GM19035 (cell line): ENCODE measurements at regions not wholly inside any gene's neighbourhood (a gene's known extent, or its start where the extent isn't known, plus 50 kb on each side); places are given as distances from the start of the nearest gene placed in this dataset.

ENCODE experiments used
- ATAC-seq: cut with Tn5 transposase; IDR thresholded peaks from one replicate; pipeline ENCODE4 v1.9.1; 2021; ENCODE audit not compliant: unreplicated experiment

DNA sequence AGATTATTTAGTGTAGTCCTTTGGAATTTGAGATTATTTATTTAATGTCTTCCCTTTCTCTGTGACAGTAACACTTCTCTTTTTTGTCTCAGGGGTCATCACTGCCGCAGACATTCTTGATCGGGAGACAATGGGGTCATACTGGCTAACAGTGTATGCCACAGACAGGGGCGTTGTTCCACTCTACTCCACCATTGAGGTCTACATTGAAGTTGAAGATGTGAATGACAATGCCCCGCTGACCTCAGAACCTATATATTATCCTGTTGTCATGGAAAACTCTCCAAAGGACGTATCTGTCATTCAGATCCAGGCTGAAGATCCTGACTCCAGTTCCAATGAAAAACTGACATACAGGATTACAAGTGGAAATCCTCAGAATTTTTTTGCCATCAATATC, 299.9 kb downstream of the FAT3 start:
- ATAC-seq = no peak

DNA sequence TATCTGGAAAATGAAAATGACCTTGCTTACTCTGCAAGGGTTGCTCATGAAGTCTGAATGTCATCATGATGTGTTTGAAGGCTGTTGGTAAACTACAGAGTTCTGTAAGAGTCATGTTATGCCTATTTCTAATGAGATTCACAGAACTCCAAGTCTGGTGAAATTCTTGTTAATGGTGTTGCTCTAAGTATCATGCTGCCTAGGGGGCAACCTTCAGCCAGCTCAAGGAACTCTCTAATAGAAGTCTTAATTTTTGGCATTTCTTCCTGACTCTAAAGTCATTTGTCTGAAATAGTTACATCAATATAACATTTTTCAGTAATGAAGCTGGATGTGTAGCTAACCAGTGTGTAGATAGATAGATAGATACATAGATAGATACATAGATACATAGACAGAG, 302.8 kb downstream of the FAT3 start:
- ATAC-seq = no peak

DNA sequence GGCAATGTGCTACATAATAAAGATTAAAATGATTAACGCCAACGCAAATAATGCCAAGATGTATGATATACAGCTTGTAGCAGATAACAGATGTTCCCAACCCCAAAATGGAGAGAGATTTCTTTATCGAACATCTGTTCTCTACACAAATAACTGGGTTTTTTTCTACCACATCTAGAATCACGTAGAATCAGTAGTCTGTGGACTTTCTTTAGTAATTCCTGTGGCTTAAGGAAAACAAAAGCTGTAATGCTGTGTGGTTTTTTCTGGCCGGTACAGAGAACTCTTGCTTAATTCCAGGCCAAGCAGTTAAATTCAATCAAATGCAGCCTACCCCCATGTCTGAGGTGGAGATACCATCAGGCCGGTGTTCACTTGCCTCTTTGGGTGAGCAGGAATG, 303.4 kb downstream of the FAT3 start:
- ATAC-seq = no peak

DNA sequence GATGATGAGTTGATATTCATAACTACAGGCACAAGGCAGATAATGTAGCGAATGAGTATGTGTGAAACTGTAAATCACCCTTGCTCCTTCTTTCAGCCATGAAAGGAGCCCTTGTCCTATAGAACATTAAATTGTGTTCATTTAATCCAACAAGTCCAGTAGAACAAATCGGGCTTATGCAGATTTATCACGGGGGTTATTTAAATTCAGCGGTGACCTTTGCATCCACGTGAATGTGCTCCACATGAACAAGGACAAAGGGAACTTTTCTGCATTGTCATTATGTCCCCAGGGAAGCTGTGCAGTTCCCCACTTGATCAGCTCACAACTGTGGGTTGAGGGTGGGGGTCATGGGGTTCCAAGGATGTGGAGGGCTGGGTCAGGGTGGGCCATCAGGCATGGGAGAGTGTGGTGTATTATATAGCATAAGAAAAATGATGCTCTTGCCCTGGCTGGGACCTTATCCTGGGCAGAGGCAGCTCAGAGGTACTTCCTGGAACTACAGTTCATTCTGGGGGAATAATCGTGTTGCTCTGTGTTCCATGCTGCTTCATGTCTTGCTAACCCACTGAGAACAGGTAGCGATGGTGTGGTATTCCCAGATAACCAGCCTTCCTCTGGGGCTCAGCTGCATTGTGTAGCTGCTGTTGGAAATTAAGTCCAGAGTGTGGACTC, 306.6 kb downstream of the FAT3 start:
- ATAC-seq = no peak

DNA sequence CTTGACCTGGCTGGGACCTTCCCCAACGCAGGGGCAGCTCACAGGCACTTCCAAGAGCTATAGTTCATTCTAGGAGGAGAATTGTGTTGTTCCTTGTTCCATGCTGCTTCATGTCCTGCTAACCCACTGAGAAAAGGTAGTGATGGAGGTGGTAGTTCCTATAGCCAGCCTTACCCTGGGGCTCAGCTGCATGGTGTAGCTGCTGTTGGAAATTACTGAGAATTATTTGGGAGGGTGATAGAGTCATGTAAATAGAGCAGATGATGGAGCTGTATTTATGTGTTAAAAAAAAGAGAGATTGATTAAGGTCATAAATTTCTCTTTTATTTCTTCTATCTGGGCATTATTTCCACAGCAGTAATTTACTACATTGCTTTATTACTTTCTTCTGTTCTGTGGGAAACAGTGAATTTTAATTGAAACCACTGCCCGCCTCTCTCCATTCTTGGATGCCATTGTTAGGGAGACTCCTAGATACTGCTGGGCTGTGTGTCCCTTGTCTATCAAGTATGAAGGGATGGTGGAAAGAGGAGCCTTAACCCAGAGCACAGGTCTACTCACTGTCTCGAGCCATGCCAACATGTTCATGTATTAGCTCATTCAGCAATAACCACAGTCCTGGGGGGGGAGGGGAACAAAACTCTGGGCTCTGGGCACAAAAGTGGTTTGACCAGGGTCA, 309.2 kb downstream of the FAT3 start:
- ATAC-seq = no peak

DNA sequence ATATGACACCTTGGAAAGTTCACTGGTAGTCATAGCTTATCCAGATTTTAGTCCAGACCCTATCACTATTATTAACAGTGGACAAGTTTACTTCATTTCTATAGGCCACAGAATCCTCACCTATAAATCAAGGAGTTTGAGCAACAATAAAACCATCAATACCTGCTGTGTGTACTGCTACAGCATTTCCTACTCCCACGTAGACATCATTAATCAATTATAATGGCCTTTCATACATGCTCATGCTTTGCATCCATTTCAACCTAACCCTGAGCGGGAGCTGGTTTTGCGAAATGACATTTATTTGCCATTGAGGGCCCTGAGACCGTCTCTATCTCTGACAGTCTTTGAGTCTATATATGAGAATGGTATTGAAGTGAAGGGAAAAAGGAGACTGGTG, 312.3 kb downstream of the FAT3 start:
- no peak for ATAC-seq

DNA sequence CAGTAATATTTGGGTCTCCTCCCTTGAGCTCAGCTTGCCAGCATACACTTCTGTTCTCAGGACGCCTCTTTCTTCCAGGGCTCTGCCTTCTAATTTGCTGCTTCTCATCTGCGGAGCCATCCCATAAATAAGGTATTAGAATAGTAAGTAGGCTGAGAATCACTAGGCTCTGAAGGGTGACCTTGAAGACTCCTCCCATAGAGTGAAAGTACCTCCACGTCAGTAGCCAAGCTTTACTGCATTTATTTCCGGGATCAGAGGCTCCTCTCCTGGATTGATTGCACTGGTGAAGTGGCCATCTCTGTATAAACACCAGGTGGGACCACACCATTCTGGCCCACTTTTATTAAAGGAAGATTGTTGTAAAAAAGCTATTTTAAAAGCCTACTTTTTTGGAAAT, 315.5 kb downstream of the FAT3 start:
- no peak for ATAC-seq

DNA sequence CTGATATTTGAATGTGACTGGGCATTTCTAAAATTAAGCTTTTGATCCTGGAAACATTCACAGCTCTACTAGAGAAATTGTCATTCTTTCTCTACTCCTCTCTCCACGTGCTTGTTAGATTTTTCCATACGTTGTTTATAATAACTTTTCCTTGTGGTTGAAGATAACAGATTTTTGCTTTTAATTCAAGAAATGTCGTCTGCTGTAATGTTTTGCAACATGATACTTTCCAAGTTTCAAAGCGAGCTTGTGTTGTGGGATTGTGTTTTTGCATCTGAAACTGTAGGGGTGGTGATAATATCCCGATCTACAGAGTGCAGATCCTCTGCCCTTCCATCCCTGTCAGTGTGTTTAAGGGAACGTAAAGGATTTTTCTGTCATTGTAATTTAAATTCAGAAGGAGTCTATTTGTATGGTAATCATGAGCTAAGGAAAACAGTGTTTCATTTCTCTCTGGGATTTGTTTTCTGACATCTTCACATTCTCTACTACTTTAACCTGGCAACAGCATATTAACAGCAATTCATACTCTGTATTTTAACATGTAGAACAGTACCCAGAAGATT, 321.4 kb downstream of the FAT3 start:
- ATAC-seq = no peak

DNA sequence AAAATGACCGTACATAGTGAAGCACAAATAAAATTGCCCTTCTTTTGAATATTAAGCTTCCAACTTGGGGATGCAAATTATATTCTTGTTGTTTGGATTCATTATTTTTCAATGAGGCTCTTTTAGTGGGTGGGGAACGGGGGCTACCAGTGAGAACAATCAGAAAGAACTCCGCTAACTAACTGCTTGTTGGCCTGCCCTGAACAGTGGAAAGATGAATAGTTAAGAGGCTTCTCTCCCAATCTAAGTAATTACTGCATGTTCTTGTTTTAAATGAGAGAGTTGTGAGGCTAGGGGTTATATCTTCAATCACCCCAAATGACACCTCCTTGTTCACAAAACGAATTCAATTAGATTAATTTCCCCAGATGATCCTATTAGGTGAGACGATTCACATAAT, 322.0 kb downstream of the FAT3 start:
- no peak for ATAC-seq

DNA sequence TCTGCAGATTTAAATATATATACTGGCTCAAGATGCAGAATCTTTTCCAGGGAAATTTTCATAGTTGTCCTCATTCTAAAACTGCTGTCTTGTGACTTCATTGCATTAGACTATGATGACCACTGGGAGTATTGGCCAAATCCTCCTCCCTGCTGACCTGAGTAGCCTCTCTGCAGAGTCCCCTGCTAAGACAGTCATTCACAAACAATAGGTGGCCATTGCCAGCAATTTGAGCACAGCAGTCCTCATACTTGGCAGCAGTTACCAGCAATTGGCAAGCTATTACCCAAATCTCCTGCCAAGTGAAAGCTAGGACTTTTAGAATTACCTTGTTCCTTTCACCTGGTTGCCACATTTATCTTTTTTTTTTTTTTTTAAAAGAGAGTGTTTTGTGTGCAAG, 325.8 kb downstream of the FAT3 start:
- no peak for ATAC-seq

DNA sequence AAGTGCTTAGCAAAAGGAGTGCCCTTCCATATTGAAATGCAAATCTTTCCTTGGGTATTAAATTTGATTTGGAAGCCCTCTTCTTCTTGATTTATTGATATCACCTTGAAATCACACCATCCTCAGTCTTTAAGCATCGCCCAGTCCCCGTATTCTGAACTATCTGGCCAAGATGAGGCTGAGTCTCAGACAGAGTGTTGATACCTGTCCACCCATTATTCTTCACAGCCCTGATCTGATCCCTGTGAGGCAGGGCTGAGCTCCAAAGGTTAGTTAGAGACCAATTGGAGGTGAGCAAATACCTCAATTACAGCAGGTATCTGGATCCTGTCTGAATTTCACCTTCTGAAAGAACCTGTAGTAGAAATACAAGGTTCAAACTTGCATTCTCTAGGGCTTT, 326.3 kb downstream of the FAT3 start:
- no peak for ATAC-seq

DNA sequence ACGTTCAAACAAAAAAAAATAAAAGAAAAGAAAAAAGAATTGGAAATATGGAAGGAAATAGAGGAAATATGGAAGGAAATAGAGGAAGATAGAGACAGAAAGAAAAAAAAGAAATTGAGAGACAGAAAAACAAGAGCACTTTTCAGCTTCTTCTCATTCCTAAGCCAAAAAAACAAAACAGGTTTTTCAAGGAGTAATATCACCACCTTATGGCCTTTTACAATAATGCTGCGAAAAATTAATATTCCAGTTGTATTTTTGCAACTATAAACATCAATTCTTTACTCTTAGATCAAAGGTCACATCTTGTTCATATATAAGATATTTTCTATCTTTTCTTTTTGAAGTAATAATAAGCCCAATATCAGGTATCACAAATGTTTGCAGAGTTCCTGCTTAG, 328.3 kb downstream of the FAT3 start:
- no peak for ATAC-seq

DNA sequence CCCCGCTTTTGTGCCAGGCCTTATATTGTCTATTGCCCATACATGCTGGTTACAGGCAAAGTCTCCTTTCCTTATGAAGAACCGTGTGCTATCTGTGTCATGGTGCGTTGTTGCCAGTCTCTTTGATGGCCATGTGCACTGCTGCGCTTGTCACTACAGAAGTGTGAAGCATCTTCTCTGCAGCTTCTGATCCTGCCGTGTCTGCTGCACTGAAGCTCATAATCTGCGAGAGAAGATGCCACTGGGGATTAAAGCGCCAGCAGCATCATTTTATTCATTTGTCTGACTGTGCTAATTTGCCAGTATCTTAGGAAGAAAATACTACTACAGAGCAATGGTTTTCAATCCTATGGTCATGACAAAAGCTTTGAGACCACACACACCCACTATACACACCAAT, 330.1 kb downstream of the FAT3 start:
- ATAC-seq = no peak

DNA sequence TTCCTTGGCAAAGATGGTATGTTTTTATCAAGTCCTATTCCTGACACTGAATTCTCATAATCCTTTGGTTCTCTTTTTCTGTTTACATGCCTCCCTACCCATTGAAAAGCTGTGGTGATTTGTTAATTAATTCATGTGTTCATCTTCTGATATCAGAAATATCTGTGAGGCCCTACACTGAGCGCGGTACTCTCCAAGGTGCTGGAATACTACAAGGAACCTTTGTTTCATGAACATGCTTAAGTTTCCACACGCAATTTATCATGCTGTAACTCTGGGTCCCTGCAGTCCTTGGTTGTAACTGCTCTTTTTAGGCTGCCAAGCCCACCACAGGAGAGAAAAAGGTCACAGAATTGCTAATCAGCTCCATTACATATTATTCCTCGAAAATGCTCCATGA, 331.8 kb downstream of the FAT3 start:
- no peak for ATAC-seq

DNA sequence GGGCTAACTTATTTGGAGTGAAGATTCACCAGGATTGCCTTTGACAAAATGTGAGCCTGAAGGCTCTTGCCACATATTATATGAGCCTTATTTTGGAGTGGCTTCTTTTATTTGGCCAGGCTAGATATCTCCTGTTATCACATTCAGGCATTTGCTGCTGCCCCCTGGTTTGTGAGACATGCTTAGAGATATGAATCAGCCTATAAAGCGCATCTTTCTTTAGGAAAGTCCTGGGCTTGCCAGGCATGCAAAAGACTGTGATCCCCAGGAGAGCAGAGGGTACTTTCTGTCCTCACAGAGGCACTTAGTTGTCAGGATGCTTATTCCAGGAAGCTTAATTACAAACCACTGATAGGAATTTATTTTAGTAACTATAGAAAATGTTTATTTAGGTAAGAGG, 333.3 kb downstream of the FAT3 start:
- ATAC-seq = no peak

DNA sequence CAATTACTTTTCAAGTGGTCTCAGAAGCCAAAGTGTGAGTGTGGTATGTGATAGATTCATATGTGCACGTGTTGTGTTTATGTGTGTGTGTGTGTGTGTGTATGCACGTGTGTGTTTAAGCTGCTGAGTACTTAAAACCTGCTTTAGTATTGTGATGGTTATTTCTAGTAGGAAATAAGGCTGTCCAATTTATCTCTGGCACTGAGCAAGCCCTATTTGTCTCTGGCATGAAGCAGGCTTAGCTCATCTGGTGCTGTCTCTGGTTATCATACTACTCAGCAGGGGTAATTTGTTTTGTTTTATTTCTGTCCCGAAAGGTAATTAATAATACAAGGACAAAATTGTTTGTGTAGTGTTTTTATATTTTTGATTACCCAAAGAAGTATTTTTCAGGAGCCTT, 333.7 kb downstream of the FAT3 start:
- no peak for ATAC-seq

DNA sequence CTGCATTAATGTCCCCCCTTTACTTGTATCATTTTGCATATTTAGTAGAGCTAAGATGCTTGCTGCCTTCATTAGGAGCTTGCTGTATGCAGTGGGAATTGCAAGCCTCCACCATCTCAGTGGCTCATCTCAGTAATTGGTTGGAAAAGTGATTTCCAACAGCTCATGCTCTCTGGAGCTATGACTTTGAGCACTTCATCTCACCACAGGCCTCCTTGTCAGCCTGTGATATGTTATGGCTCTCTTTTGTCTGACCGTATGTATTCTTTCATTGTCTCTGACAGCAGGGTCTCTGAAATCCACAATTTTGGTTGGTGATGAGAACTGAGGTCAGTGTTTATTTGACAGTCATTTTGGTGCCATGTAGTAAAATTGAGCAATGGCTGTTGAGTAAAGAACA, 345.1 kb downstream of the FAT3 start:
- no peak for ATAC-seq

DNA sequence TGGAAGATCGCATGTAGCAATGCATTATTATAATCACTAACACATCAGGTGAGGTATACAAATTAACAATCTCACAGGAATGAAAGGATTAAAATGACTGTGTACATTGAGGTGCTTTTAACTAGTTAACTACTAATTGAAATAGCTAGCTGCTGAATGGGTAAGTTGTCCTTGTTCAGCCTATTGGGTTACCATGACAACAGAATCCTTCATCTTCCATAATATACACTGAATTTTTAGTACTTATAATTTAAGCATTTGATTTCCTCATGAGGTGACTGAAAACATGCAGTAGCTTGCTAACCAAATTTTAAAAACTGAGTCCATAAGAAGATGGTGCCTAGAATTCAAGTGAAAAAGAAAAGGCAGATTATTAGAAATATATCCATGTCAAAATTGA, 347.9 kb downstream of the FAT3 start:
- no peak for ATAC-seq

DNA sequence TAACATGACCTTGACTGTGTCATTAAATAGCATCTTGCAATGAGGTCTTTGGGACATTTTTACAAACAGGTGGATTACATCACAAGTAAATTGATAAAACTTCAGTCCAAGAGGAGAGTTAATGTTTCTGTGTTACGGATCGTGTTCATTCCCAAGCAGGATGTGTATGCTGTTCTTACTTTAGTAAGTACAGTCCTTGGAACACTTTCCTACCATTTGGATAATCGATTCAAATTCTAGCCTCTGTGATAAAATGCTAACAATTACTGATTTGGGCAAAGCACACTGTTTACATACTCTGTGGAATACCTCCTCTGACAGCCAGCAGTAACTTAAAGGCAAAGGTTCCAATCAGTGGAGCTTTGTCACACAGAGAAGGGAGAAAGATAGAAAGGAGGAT, 351.7 kb downstream of the FAT3 start:
- ATAC-seq = no peak

DNA sequence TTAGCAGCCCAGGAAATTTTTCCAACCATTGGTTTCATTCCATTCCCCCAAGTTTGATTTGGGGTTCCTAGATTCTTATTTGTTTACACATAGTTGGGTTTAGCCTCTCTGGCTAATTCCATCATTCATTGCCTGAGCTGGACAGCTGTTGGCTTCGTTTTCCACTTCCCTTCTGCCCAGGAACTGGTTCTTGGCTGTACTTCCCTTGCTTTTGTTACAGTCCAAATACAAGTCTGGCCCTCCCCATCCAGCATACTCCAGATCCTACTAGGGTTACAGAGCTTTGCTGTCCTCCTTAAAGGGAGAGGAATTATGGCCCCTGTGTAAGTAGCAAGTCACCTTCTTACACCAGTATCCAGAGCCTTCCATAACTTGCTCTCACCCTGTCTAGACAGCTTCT, 356.3 kb downstream of the FAT3 start:
- ATAC-seq = no peak

DNA sequence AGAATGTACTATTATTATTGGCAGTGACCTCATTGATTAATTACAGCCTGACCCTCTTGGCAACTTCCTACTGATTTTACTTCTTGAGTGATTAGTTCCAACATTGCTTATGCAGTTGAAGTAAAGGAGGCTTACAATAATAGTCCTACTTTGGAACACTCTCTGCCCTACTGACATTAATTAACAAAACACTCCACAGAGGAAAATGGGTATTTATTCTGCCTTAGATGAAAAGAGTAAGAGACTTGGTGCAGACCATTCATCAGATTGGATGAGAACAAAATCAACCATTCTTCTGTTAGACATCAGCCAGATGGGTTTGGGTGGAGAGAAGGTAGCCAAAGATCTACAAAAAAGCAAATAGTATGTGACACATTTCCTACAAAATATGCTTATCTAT, 363.8 kb downstream of the FAT3 start:
- no peak for ATAC-seq

DNA sequence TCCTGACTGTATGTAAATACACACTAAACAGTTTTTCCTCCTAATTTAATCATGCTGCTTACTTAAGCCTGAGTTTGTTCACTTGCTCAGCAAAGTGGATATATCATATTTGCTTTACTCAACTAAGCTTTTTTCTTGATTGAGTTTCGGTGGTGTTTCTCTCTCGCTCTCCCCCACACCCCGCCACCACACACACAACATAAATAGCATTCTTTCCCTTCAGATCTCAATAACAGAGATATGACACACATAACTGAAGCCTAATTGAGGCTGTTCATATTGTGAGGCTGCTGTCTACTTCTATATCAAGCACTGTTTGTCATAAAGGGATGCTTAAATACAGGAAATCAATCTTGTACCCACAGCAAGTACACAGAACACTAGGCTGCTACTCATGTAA, 364.9 kb downstream of the FAT3 start:
- ATAC-seq = no peak

DNA sequence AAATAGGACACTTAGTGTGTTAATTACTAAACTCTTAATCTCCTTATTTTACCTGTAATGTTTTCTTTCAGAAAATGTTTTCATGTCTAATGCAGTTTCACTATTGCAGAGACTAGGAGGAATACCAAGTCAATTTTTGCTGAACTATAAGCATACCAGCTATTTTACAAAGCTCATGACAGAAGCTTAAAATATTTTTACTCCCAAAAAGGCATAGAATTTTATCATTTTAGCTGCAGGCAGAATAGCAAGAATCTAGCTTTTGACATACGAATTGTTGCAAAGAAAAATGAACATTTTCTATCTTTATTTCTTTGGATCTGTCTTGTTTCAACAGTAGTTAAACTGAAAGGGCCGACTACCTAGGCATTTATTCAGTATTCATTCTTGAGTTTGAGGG, 366.9 kb downstream of the FAT3 start:
- ATAC-seq = no peak
